ENCODE measurements at regions not wholly inside any gene's neighbourhood (a gene's known extent, or its start where the extent isn't known, plus 50 kb on each side); places are given as distances from the start of the nearest gene placed in this dataset.

DNA sequence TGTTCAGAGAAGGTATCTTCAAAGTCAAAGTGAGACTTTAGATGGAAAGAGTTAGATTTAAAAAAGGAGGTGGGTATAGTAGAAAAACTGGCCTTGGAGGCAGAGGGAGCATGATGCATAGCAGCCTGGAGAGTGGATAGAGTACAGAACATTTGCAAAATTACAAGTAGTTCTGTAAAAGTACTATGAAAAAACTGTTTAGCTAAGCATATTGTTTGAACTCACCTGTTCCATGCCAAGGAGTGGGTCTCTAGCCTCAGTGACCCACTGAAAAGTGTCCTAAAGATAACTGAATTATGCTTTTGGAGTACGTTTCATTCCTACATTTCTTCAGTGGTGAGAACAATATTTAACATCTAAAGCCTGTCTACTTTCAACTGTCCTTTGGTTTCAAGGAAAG lies 218.9 kb downstream of the NAP1L3 start:
- TF ChIP-seq, protein P1, sequence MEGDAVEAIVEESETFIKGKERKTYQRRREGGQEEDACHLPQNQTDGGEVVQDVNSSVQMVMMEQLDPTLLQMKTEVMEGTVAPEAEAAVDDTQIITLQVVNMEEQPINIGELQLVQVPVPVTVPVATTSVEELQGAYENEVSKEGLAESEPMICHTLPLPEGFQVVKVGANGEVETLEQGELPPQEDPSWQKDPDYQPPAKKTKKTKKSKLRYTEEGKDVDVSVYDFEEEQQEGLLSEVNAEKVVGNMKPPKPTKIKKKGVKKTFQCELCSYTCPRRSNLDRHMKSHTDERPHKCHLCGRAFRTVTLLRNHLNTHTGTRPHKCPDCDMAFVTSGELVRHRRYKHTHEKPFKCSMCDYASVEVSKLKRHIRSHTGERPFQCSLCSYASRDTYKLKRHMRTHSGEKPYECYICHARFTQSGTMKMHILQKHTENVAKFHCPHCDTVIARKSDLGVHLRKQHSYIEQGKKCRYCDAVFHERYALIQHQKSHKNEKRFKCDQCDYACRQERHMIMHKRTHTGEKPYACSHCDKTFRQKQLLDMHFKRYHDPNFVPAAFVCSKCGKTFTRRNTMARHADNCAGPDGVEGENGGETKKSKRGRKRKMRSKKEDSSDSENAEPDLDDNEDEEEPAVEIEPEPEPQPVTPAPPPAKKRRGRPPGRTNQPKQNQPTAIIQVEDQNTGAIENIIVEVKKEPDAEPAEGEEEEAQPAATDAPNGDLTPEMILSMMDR (IDR thresholded peaks at IDR 0.05) = no peak
- TF ChIP-seq ZFX (IDR thresholded peaks at IDR 0.05; ENCODE audit: borderline replicate concordance) = no peak
